Astrocyte (in vitro differentiated cells and primary cell): ENCODE measurements at regions not wholly inside any gene's neighbourhood (a gene's known extent, or its start where the extent isn't known, plus 50 kb on each side); places are given as distances from the start of the nearest gene placed in this dataset.

Experiments
- DNase-seq: peaks from one replicate; pipeline ENCODE4 v3.0.0-alpha.2; 2010; ENCODE audit warnings: low read depth
- FAIRE-seq: peaks from 2 replicates; lab custom pipeline; 2011; peaks lifted over from hg19 to GRCh38; lab: Jason Lieb, UNC
- H2AFZ ChIP-seq: 2 replicates; pipeline ENCODE4 v1.6.0; 2012; ENCODE audit warnings: low read depth, low read length, inconsistent platforms
- H3K27ac ChIP-seq: 2 replicates; pipeline ENCODE4 v1.5.1; 2011; ENCODE audit warnings: low read depth, low read length, inconsistent platforms
- H3K27me3 ChIP-seq: 2 replicates; pipeline ENCODE4 v1.6.0; 2011; ENCODE audit warnings: low read length, inconsistent platforms; ENCODE audit not compliant: insufficient read depth
- H3K36me3 ChIP-seq: 2 replicates; pipeline ENCODE4 v1.5.1; 2011; ENCODE audit warnings: low read length, inconsistent platforms; ENCODE audit not compliant: insufficient read depth
- H3K4me1 ChIP-seq: 2 replicates; pipeline ENCODE4 v1.5.1; 2011; ENCODE audit warnings: low read length, inconsistent platforms; ENCODE audit not compliant: insufficient read depth
- H3K4me2 ChIP-seq: 2 replicates; pipeline ENCODE4 v1.6.0; 2012; ENCODE audit warnings: low read length, inconsistent platforms
- H3K4me3 ChIP-seq: 2 replicates; pipeline ENCODE4 v1.5.1; 2011; ENCODE audit warnings: low read depth, mild to moderate bottlenecking, low read length, inconsistent platforms; ENCODE audit not compliant: insufficient read depth
- H3K79me2 ChIP-seq: 2 replicates; pipeline ENCODE4 v1.6.0; 2012; ENCODE audit warnings: mild to moderate bottlenecking, low read length, inconsistent platforms; ENCODE audit not compliant: insufficient read depth
- H3K9ac ChIP-seq: 2 replicates; pipeline ENCODE4 v1.6.0; 2012; ENCODE audit warnings: mild to moderate bottlenecking, low read length, inconsistent platforms
- H3K9me3 ChIP-seq: 2 replicates; pipeline ENCODE4 v1.5.1; 2012; ENCODE audit warnings: low read depth, mild to moderate bottlenecking, low read length, inconsistent platforms; ENCODE audit not compliant: insufficient read depth
- H4K20me1 ChIP-seq: 2 replicates; pipeline ENCODE4 v1.6.0; 2012; ENCODE audit warnings: low read length, inconsistent platforms; ENCODE audit not compliant: insufficient read depth
- H3K27ac Mint-ChIP-seq: one replicate; pipeline ENCODE4 v1.8.0; 2021; ENCODE audit warnings: mild to moderate bottlenecking, mixed read lengths; ENCODE audit not compliant: unreplicated experiment
- H3K27me3 Mint-ChIP-seq: one replicate; pipeline ENCODE4 v1.8.0; 2021; ENCODE audit warnings: low read depth, mixed read lengths; ENCODE audit not compliant: unreplicated experiment
- H3K36me3 Mint-ChIP-seq: one replicate; pipeline ENCODE4 v1.8.0; 2021; ENCODE audit warnings: low read depth, mixed read lengths; ENCODE audit not compliant: unreplicated experiment
- H3K4me1 Mint-ChIP-seq: one replicate; pipeline ENCODE4 v1.8.0; 2021; ENCODE audit warnings: low read depth, mixed read lengths; ENCODE audit not compliant: unreplicated experiment
- H3K4me3 Mint-ChIP-seq: one replicate; pipeline ENCODE4 v1.8.0; 2021; ENCODE audit warnings: mild to moderate bottlenecking, moderate library complexity, mixed read lengths; ENCODE audit not compliant: unreplicated experiment
- H3K9me3 Mint-ChIP-seq: one replicate; pipeline ENCODE4 v1.8.0; 2021; ENCODE audit warnings: mild to moderate bottlenecking, mixed read lengths; ENCODE audit not compliant: unreplicated experiment
- CTCF ChIP-seq: IDR thresholded peaks from 2 replicates; pipeline ENCODE4 v1.5.1; 2011; ENCODE audit warnings: low read depth, mild to moderate bottlenecking, inconsistent platforms, low read length, moderate library complexity; ENCODE audit not compliant: insufficient read depth
- EZH2 ChIP-seq: IDR thresholded peaks from 2 replicates; pipeline ENCODE4 v1.6.1; 2012; ENCODE audit warnings: mild to moderate bottlenecking, low read length, inconsistent platforms; ENCODE audit not compliant: insufficient read depth

DNA sequence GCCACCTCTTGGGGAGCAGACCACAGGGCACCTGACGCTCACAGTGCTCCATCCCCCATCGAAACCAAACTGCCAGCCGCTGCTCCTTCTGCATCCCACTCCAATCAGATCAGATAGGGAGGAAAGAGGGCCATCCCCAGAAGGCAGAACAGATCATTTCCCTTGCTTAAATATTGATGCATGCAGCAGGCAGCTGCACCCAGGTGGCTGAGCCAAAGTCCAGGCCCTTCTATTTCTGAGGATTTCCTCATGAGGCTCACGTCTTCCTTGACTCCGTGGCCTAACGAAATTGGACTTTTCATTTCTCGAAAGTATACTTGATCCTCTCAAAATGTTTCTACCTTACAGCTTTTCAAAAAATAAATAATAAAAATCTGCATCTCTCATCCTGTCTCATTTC is 239.2 kb downstream of the ATG4C start:
- H3K4me3 Mint-ChIP-seq, result no peak overlapping the region
- no peak overlapping the region for H2AFZ ChIP-seq
- no peaks in the 10 kb centered on the region for H3K4me1 ChIP-seq
- no peaks in the 10 kb centered on the region for H3K36me3 ChIP-seq
- H3K9me3 ChIP-seq, result no peaks in the 10 kb centered on the region
- H3K27ac ChIP-seq, result no peak overlapping the region
- no peaks in the 10 kb centered on the region for H3K79me2 ChIP-seq
- no peaks in the 10 kb centered on the region for H3K27me3 ChIP-seq
- no peak overlapping the region for H3K9ac ChIP-seq
- no peaks in the 10 kb centered on the region for H4K20me1 ChIP-seq
- peaks cover 4% of the 10 kb centered on the region for H3K4me1 Mint-ChIP-seq
- no peak overlapping the region for H3K4me2 ChIP-seq
- FAIRE-seq (no peak), DNase-seq (no peak)
- H3K36me3 Mint-ChIP-seq, result no peaks in the 10 kb centered on the region
- no peaks in the 10 kb centered on the region for H3K9me3 Mint-ChIP-seq
- H3K27me3 Mint-ChIP-seq, result peaks cover 4% of the 10 kb centered on the region
- H3K4me3 ChIP-seq, result no peak overlapping the region
- no peak overlapping the region for H3K27ac Mint-ChIP-seq
- TF ChIP-seq CTCF, result no peak

DNA sequence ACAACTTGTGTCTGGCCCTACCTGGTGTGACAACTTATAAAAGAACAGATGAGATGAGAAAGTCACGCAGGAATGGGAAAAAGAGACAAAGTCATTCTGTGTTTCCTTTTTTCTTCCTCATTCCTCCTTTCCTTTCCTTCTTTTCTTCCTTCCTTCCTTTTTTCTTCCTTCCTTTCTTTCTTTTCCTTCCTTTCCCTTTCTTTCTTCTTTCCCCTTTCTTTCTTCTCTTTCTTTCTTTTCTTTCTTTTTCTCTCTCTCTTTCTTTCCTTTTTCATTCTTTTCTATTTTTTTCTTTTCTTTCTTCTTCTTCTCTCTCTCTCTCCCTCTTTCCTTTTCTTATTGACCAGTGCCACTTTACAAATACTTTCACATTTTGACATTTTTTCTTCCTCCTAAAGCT is 239.7 kb downstream of the ATG4C start:
- TF ChIP-seq CTCF (no peak), EZH2 (no peak)
- H3K27ac ChIP-seq, result no peak overlapping the region
- H2AFZ ChIP-seq, result no peak overlapping the region
- H3K9me3 Mint-ChIP-seq, result peaks cover under 1% of the 10 kb centered on the region
- H3K27me3 Mint-ChIP-seq, result peaks cover 6% of the 10 kb centered on the region
- H3K4me1 ChIP-seq, result no peaks in the 10 kb centered on the region
- H3K36me3 Mint-ChIP-seq, result peaks cover 1% of the 10 kb centered on the region
- no peak for FAIRE-seq
- H3K79me2 ChIP-seq, result no peaks in the 10 kb centered on the region
- no peak overlapping the region for H3K4me3 Mint-ChIP-seq
- H3K4me2 ChIP-seq, result no peak overlapping the region
- no peak overlapping the region for H3K4me3 ChIP-seq
- no peak overlapping the region for H3K9ac ChIP-seq
- H3K36me3 ChIP-seq, result no peaks in the 10 kb centered on the region
- no peak for DNase-seq
- no peaks in the 10 kb centered on the region for H3K27me3 ChIP-seq
- H3K27ac Mint-ChIP-seq, result no peak overlapping the region
- no peaks in the 10 kb centered on the region for H3K9me3 ChIP-seq
- H3K4me1 Mint-ChIP-seq, result peaks cover 4% of the 10 kb centered on the region
- no peaks in the 10 kb centered on the region for H4K20me1 ChIP-seq

GRCh38 chr1:63024132-63024531 is 240.2 kb downstream of the ATG4C start:
- TF ChIP-seq CTCF, result no peak
- TF ChIP-seq EZH2, result no peak

More at GRCh38 chr1:63024132-63024531, 240.2 kb downstream of the ATG4C start:
- peaks cover 4% of the 10 kb centered on the region for H3K4me1 Mint-ChIP-seq
- H3K4me3 Mint-ChIP-seq, result no peak overlapping the region
- no peak overlapping the region for H3K4me3 ChIP-seq
- no peaks in the 10 kb centered on the region for H3K79me2 ChIP-seq
- peaks cover 3% of the 10 kb centered on the region for H3K36me3 Mint-ChIP-seq
- FAIRE-seq, result no peak
- no peak overlapping the region for H3K9ac ChIP-seq
- peaks cover 6% of the 10 kb centered on the region for H3K27me3 Mint-ChIP-seq
- no peak for DNase-seq
- H3K36me3 ChIP-seq, result no peaks in the 10 kb centered on the region
- H3K9me3 ChIP-seq, result no peaks in the 10 kb centered on the region
- no peak overlapping the region for H3K27ac Mint-ChIP-seq
- no peak overlapping the region for H2AFZ ChIP-seq
- no peaks in the 10 kb centered on the region for H4K20me1 ChIP-seq
- H3K27ac ChIP-seq, result no peak overlapping the region
- H3K4me1 ChIP-seq, result no peaks in the 10 kb centered on the region
- peaks cover 5% of the 10 kb centered on the region for H3K9me3 Mint-ChIP-seq
- H3K27me3 ChIP-seq, result no peaks in the 10 kb centered on the region
- H3K4me2 ChIP-seq, result no peak overlapping the region
